WERI-Rb-1 (cell line): ENCODE measurements at regions not wholly inside any gene's neighbourhood (a gene's known extent, or its start where the extent isn't known, plus 50 kb on each side); places are given as distances from the start of the nearest gene placed in this dataset.

Experiments used
- DNase-seq: peaks from one replicate; pipeline ENCODE4 v3.0.0-alpha.2; 2020
- H3K27ac ChIP-seq: fragments of 250-450 bp; sonication (Bioruptor Pico); 2 replicates; pipeline ENCODE4 v1.5.1; 2020; ENCODE audit warnings: mild to moderate bottlenecking, moderate library complexity
- H3K27me3 ChIP-seq: fragments of 250-450 bp; sonication (Bioruptor Pico); 2 replicates; pipeline ENCODE4 v1.5.1; 2021; ENCODE audit warnings: mild to moderate bottlenecking, low read depth, moderate library complexity; ENCODE audit not compliant: insufficient read depth, severe bottlenecking
- H3K36me3 ChIP-seq: fragments of 250-450 bp; sonication (Bioruptor Pico); 2 replicates; pipeline ENCODE4 v1.5.1; 2020; ENCODE audit warnings: mild to moderate bottlenecking, moderate library complexity
- H3K4me3 ChIP-seq: 2 replicates; pipeline ENCODE4 v1.5.1; 2011; ENCODE audit warnings: low read depth, mild to moderate bottlenecking, control low read depth, low read length
- H3K9me3 ChIP-seq: fragments of 250-450 bp; sonication (Bioruptor Pico); 2 replicates; pipeline ENCODE4 v1.5.1; 2021; ENCODE audit warnings: mild to moderate bottlenecking, moderate library complexity; ENCODE audit not compliant: severe bottlenecking
- TF ChIP-seq, protein P1 (sequence below): IDR thresholded peaks from 2 replicates; pipeline ENCODE4 v1.5.1; 2011; ENCODE audit warnings: low read depth, mild to moderate bottlenecking, control low read depth, inconsistent platforms, low read length

DNA sequence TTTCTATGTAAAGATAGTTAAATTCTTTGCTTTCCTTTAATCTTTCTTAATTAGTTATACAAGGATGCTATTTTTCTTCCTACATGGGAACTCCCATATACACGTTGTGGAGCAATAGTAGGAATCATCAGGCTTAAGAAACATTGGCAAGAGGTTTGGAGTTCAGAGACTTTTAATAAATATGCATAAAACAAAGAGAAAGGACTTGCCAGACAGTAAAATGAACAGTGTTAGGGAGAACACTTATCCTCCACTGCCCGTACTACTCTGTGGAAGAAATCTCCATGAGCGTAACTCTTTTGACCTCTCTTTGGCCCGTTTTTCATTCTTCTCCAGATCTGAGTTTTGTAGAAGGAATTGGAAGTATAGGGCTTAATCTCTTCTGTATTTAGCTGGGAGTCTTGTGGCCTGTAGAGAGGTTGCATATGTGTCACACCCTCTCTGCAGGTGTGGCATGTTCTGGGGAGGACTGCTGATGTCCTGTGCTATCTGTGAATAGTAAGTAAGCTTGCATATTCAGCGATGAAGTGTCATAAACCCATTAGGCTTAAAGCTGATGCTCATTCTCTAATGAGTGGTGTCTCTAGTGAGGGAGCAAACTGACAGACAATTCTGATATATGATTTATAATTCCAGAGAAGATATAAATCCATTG lies 455.4 kb upstream of the FAR2 start:
- no peaks in the 10 kb centered on the region for H3K27me3 ChIP-seq
- H3K4me3 ChIP-seq = no peak overlapping the region
- no peaks in the 10 kb centered on the region for H3K36me3 ChIP-seq
- no peaks in the 10 kb centered on the region for H3K9me3 ChIP-seq
- TF ChIP-seq, protein P1, sequence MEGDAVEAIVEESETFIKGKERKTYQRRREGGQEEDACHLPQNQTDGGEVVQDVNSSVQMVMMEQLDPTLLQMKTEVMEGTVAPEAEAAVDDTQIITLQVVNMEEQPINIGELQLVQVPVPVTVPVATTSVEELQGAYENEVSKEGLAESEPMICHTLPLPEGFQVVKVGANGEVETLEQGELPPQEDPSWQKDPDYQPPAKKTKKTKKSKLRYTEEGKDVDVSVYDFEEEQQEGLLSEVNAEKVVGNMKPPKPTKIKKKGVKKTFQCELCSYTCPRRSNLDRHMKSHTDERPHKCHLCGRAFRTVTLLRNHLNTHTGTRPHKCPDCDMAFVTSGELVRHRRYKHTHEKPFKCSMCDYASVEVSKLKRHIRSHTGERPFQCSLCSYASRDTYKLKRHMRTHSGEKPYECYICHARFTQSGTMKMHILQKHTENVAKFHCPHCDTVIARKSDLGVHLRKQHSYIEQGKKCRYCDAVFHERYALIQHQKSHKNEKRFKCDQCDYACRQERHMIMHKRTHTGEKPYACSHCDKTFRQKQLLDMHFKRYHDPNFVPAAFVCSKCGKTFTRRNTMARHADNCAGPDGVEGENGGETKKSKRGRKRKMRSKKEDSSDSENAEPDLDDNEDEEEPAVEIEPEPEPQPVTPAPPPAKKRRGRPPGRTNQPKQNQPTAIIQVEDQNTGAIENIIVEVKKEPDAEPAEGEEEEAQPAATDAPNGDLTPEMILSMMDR = no peak
- H3K27ac ChIP-seq = no peak overlapping the region
- DNase-seq = no peak

DNA sequence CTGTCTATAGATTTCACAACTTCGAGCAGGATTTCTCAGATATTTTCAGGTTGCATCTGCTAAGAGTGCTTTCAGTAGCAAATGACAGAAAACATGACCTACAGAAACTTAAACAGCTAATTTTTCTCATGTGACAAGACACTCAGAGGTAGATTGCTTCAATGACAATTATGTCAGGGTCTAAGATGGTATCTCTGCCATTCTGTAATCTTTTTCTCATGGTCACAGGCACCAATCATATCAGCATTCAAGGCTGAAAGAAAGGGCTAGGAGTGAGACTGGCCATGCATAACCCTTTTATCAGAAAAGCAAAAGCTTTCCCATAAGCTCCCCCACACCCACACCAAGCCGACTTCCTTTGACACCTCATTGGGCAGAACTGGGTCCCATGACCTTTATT lies 450.5 kb upstream of the FAR2 start:
- no peak for DNase-seq
- Histone ChIP-seq H3K27ac (no peak overlapping the region), H3K27me3 (no peaks in the 10 kb centered on the region), H3K36me3 (no peaks in the 10 kb centered on the region), H3K4me3 (no peak overlapping the region), H3K9me3 (no peaks in the 10 kb centered on the region)
- TF ChIP-seq, protein P1 = no peak

DNA sequence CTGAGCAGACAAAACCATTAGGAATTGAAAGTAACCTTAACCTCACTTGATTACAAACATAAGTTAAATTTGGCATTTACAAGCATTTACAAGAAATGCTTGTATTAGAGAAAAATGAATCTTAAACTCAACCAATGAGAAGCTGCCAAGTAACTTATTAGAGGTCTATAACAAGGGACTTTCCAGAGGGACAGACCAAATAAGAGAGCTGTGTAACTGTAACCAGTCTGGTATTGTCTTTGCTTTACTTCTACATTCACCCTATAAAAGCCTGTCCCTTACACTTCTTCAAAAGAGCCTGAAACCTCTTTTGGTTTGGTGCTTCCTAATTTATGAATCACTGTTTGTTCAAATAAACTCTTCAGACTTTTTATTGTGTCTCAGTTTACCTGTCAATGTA lies 450.0 kb upstream of the FAR2 start:
- Histone ChIP-seq H3K4me3 (no peak overlapping the region), H3K27ac (no peak overlapping the region), H3K36me3 (no peaks in the 10 kb centered on the region), H3K27me3 (no peaks in the 10 kb centered on the region), H3K9me3 (no peaks in the 10 kb centered on the region)
- no peak for DNase-seq
- TF ChIP-seq, protein P1 = no peak

DNA sequence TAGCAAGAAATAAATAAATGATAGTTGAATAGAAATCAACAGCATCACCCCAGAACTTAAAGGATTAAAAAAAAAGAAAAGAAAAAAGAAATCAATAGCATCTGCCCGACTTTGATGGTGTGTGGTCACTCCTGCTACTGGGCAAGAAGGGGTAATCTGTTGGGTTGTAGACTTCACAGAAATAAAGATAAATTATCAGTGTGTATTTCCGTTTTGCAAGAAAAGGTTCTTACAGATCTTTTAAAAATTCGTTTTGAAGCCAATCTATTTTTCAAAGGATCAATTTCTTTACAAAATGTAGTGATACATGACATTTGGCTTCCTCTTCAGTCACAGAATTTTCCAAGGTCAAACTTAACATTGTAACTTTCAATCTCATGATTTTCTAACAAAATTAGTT lies 448.9 kb upstream of the FAR2 start:
- no peaks in the 10 kb centered on the region for H3K27me3 ChIP-seq
- H3K4me3 ChIP-seq = no peak overlapping the region
- H3K27ac ChIP-seq = no peak overlapping the region
- H3K36me3 ChIP-seq = no peaks in the 10 kb centered on the region
- DNase-seq = no peak
- TF ChIP-seq, protein P1 = no peak
- H3K9me3 ChIP-seq = no peaks in the 10 kb centered on the region

DNA sequence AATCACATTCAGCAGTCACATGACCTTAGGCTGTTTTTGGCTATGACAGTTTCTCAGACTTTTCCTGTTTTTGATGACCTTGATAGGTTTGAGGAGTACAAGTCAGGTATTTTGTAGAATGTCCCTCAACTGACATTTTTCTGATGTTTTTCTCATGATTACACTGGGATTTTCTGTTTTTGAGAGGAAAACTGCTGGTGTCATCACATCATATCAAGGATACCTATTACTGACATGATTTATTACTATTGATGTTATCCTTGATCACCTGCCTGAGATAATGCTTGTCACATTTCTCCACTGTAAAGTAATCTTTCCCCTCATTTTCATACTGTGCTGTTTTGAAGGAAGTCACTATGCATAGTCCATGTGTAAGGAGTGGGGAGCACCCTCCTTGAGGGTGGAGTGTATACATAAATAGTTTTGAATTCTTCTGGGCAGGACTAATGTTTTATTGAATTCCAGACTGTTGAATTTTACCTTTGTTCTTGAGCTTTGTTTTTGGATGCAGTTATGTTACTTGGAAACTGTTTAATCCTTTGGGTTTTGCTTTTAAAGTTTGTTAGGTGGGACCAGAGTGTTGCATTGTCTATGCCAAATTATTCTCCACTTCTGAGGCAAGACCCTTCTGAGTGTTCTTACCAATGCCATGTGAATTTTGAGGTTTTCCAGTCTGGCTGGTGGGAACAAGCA lies 444.5 kb upstream of the FAR2 start:
- TF ChIP-seq, protein P1 = no peak
- Histone ChIP-seq H3K27ac (no peak overlapping the region), H3K9me3 (no peaks in the 10 kb centered on the region), H3K36me3 (no peaks in the 10 kb centered on the region), H3K27me3 (no peaks in the 10 kb centered on the region), H3K4me3 (no peak overlapping the region)
- no peak for DNase-seq
